HG02759 (cell line): ENCODE measurements at regions not wholly inside any gene's neighbourhood (a gene's known extent, or its start where the extent isn't known, plus 50 kb on each side); places are given as distances from the start of the nearest gene placed in this dataset.
"Not testable (repeated sequence)": the region's sequence is repeated elsewhere in the genome, so short reads cannot be mapped to it uniquely, and the experiment has no call there.

Experiments
- ATAC-seq: cut with Tn5 transposase; IDR thresholded peaks from one replicate; pipeline ENCODE4 v1.9.1; 2021; ENCODE audit warnings: mild to moderate bottlenecking, moderate library complexity; ENCODE audit not compliant: unreplicated experiment

DNA sequence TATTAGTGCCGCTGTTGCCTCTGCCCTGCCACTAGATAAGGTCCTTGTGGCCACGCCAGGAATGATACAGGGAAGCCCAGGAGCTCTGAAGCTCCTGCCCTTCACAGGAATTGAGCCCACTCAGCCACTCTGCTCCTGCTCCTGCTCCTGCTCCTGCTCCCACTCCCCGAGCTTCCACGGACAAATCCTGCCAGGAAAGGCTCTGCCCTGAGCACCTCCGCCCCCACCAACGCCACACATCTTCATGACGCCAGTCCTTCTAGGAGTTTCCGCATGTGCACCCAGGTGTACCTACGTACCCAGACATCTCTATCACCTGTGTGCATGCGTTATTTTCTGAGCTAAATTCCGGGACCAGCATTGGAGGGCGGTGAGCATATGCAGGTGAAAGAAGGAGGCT lies 369.1 kb downstream of the C16orf95 start:
- ATAC-seq: no peak

DNA sequence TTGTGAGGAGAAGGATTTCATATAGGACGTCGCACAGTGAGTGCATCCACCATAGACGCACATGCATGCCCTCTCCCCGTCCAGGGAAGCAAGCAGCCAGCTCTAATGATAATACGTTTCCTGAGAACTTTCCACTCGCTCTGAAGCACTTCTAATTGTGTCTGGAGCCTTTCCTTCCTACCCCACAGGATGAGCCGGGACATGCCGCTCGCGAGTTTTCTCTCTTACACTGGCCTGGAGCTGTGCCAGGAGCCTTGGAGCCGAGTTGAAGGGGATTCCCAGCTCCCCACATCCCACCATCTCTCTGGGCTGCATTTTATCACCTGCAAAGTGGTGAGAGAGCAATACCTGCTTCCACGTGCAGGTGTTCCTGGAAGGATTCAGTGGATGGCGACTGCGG lies 368.1 kb downstream of the C16orf95 start:
- no peak for ATAC-seq

GRCh38 chr16:86949630-86950029 lies 367.6 kb downstream of the C16orf95 start:
- no peak for ATAC-seq

GRCh38 chr16:86951041-86951822 lies 366.0 kb downstream of the C16orf95 start:
- no peak for ATAC-seq

DNA sequence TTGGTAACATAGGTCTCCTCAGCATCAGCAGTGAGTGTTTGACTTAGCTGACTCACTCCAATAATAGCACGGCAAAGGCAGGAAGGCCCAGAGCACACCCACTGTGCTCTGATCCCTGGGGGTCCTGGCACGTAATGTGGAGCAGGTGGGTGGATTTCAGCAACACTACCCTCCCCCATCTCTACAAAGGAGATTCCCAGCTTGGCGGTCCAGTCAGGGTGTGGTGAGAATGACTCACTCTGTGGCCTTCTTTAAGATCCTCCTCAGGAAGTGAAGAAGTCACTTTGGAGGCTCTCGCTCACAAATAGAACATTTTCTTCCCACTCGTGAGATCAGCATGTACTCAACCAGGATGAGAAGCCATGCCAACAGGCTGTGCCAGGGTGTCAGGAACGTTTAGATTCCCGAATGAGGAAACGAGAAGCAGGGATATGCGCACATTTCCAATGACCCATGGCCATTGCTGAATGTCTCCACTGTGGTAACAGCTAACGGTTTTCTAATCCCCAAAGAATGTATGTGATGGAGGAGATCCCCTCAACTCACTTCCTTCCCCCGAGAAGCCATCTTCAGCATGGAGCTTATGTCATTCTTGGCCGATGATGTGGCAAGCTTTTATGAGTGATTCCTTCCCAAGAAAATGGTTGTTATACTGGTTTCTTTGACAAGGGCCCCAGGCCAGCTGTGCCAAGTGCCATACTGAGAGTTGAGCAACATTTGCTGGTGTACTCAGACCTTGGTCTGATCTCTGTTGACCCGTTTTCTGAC lies 365.2 kb downstream of the C16orf95 start:
- no peak for ATAC-seq

DNA sequence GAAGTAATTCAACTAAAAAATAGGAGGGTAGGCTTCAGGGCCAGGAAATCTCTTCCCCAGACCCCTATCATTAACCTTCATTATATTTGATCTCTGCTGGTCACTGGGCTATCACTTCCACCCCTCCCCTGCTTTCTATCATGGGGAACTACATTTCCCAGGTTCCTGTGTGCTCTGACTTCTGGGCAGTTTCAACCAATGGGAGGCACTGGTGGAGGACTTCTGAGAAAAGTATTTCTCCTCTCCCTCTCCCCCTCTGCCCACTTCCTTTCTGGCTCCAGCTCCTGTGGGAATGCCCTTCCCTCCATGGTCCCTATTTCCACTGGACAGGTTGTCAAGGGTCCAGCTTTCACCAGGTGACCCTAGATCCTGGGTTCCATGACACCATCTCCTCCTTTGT lies 364.4 kb downstream of the C16orf95 start:
- ATAC-seq: no peak

- ATAC-seq: no peak
These were observed 363.4 kb downstream of the C16orf95 start for GRCh38 chr16:86953631-86954391.

DNA sequence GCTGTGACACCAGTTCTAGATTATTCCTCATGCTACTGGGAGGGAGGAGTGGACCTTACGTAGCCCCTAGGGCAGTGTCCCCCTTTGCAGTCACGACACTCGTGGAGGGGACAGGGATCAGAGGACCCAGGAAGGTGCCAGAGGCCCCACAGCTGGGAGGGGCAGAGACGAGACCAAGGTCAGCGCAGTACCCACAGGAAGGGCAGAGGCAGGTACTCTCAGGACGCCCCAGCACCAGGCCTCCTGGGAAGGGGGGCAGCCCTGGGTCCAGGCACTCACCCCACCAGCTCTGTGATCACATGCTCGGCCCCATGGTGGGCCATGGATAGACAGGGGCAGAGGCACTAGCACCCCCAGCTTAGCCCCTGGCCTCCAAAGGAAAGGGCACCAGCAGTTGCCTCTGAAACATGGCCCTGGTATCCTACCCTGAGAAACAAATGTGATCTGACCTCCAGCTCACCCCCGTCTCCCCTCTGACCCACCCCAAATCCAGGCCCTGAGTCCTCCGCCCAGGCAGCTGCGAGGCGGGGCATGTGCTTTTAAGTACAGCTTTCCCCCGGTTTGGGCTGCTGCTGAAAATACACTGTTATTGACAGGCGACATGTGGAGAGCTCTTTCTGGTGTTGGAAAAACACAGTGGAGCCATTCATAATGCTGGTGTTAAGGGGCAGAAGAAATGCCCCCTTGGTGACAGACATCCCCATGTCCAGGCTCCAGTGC lies 361.9 kb downstream of the C16orf95 start:
- ATAC-seq: no peak

DNA sequence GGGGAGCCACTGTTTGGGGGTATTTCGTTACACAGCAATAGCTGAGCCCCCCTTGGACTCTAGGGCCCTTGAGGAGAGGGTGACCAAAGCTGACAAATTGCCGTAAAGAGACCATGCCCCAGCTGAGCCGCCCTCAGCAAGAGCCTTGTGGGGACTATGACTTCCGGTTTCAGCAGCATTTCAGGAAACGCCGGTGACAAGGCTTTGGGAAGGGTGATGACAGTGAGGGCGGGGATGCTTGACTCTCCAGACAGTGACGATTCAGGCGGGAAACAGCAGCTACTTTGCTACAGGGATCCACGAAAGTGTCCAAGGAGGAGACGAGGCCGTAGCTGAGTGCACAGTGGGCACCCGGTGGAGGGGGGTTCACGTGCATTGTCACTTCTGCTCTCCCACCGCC lies 360.8 kb downstream of the C16orf95 start:
- ATAC-seq: no peak

DNA sequence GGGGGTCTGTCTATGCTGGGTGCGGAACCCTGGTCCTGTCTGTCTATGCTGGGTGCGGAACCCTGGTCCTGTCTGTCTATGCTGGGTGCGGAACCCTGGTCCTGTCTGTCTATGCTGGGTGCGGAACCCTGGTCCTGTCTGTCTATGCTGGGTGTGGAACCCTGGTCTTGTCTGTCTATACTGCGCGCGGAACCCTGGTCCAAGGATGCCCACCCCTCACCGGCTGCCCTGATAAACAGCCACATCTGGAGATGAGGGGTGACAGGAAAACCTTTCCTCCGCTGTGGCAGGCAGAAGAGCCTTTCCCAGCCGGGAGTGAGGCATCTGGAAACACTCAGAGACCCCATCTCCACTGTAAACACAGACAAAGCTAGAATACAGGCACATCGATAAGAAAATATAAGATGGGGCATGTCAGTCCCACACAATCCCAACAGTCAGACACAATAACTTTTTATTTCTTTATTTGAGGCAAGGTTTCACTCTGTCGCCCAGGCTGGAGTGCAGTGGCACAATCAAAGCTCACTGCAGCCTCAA lies 359.5 kb downstream of the C16orf95 start:
- ATAC-seq: not testable (repeated sequence)

DNA sequence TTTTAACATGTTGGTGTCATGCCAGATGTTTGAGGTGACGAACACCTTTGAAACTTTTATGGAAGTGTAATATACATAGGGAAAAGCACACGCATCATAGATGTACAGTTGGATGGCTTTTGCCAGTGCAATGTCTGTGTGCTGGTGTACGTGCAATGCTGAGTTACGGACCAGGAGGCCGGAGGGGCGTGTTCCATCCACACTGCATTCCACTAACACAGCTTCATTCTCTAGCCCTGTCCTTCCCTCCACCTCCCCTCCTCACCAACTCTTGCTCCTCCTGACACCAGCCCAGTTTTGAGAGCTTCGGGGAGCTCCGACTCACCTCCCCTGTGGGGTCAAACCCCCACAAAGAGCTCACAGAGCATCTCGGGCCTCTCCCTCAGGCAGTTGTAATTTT lies 358.8 kb downstream of the C16orf95 start:
- no peak for ATAC-seq

GRCh38 chr16:86959091-86959651 lies 358.0 kb downstream of the C16orf95 start:
- ATAC-seq: no peak

- ATAC-seq: no peak
These were observed 357.5 kb downstream of the C16orf95 start for GRCh38 chr16:86959729-86960128.

GRCh38 chr16:86960266-86960665 lies 356.9 kb downstream of the C16orf95 start:
- no peak for ATAC-seq

DNA sequence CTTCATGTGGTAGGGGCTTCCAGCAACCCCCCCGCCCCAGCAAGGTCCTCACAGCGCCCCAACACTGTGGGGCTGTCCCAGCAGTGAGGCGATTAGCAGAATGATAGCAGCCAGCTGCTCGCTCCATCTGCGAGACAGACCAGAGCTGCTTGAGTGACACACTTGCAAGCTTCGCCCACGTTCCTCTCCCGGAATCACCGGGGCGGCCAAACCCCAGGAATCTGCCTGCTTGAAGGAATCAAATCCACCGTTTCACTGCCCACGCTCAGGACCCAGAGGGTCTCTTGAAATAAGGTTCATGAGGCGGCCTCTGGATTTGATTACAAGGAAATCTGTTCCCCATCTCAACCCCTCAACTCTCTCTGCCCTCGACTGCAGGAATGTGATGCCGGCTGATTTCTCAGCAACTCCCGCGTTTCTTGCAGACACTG lies 356.0 kb downstream of the C16orf95 start:
- ATAC-seq: no peak

DNA sequence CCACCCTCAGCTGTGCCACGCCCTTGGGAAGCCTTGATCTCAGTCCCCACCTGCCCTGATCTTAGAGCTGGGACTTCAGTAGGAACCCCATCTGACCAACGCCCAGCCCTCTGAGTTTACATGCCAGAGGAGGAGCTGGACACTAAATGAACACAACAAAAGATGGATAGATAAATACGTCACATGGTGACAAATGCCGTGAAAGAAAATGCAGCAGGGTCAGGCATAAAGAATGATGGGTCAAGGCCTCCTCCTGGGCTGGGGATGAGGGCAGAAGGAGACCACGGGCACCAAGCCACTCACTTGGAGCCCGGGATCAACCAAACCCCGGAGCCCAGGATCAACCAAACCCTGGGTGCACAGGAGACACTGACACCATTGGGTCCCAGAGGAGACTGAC lies 354.9 kb downstream of the C16orf95 start:
- ATAC-seq: no peak

DNA sequence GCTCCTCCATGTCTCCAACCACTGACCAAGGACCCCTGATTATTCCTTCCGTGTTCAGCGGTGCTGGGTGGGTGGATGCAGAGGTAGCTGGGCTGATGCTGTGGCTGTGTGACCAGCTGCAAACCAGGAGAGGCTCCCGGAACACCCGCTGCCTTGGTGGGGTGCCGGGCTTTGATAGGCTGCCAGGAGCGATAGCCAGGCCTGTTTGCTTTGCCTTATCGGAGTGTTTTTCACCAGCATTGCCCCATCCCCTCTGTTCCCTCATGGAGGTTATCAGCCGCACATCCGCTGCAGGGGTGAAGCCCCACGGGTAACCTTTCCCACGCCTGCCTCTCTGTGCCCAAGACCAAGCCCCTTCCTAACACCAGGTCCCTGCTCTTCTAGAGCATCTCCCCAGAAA lies 354.3 kb downstream of the C16orf95 start:
- ATAC-seq: no peak

DNA sequence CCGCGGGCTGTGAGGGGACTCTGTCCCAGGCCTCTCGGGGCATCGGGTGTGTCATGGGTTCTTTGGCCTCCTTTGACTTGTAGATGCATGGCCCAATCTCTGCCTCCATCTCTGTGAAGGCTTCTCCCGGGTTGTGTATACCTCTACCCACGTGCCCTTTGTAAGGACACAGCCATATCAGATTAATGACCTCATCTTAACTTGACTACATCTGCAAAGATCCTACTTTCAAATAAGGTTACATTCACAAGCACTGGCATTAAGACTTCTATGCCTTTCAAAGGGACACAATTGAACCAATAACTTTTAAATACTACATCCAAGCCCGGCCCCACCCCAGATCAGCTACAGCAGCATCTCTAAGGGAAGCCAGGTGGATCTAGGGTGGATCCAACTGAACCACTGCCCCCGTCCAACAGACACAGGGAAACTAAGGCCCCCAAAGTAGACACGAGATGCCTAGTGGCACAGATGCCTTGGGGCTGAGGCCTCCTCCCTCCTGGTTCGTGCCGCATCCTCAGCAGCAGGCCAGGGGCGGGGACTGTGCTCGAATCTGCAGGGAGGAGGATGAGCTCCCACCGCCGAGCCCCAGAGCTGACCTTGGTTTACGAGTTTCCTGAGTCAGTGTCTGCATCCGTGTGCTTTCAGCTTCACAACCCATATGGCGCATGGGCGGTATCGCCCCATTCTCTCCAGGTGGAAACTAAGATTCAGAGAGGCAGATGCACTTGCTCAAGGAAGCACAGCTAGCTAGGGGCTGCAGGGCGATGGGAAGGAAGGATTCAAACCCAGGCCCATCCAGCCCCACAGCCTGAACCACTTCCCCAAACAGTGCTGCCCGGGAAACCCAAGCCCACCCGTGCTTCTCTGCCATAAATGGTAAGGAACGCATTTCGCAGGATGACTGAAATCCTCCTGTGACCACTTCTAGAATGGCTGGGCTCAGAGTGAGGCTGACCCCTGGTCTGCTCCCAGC lies 353.3 kb downstream of the C16orf95 start:
- no peak for ATAC-seq

- ATAC-seq: no peak
These were observed 352.4 kb downstream of the C16orf95 start for GRCh38 chr16:86964796-86965241.
